ENCODE measurements at regions not wholly inside any gene's neighbourhood (a gene's known extent, or its start where the extent isn't known, plus 50 kb on each side); places are given as distances from the start of the nearest gene placed in this dataset.
"Not testable (repeated sequence)": the region's sequence is repeated elsewhere in the genome, so short reads cannot be mapped to it uniquely, and the experiment has no call there.

DNA sequence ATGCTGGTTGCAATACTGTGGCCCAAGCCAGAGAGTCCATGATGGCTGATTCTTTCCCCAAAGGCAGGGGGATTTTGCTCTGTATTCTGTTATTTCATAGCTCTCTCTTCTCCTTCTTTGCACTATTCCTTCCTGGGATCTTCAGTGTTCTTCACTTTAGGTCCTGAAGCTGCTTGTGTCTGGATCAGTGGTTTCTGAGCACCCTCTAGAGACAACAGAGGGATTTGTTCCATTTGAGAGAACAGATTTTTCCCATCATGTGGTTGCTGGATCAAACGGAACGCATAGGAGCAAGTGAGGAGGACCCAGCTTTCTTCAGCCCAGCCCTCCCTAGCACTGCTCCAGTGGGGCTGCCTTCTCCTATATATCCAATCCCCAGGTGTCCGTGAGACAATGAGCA is 68.7 kb upstream of the SYN3 start:
- Histone ChIP-seq H3K4me3 (ENCODE audit: control extremely low read depth in 1 of 5, extremely low read depth in 1 of 5, insufficient read depth in 1 of 5, low read depth in 2 of 5, low read length in 4 of 5) (no peak overlapping the region), H3K27ac (ENCODE audit: low read length in 2 of 2) (no peak overlapping the region), H3K4me1 (ENCODE audit: control insufficient read depth in 2 of 2, insufficient read depth in 2 of 2, low read length in 2 of 2) (no peaks in the 10 kb centered on the region), H3K79me2 (ENCODE audit: control insufficient read depth, insufficient read depth, low read length) (no peaks in the 10 kb centered on the region), H2AFZ (ENCODE audit: insufficient read depth, low read depth, low read length, poor library complexity, severe bottlenecking) (no peak overlapping the region), H3K36me3 (replicated peaks in 1 of 2; ENCODE audit: control extremely low read depth in 1 of 2, control insufficient read depth in 1 of 2, extremely low read depth in 1 of 2, insufficient read depth in 2 of 2, low read length in 1 of 2) (no peaks in the 10 kb centered on the region), H3K9ac (ENCODE audit: low read length) (no peak overlapping the region), H4K20me1 (ENCODE audit: control insufficient read depth, insufficient read depth, low read length, poor library complexity, severe bottlenecking) (no peaks in the 10 kb centered on the region), H3K27me3 (replicated peaks in 1 of 4; ENCODE audit: control extremely low read depth in 1 of 4, control insufficient read depth in 3 of 4, insufficient read depth in 4 of 4, low read length in 3 of 4) (peaks cover 0 to 5% (median 2%) of the 10 kb centered on the region in 4 experiments), H3K9me3 (ENCODE audit: control extremely low read depth in 1 of 3, control insufficient read depth in 2 of 3, insufficient read depth in 1 of 3, low read length in 2 of 3) (peaks cover 0 to 7% (median 0%) of the 10 kb centered on the region in 3 donors), H3K4me2 (replicated peaks; ENCODE audit: low read depth, low read length, poor library complexity, severe bottlenecking) (no peak overlapping the region)
- POLR2A ChIA-PET = no interaction called here
- peaks cover 15% of the 10 kb centered on the region for H3K27me3 Mint-ChIP-seq
- TF ChIP-seq EZH2 (IDR thresholded peaks at IDR 0.05; ENCODE audit: borderline replicate concordance, insufficient read depth, low read depth, low read length, poor library complexity, severe bottlenecking) (no peak), CTCF (IDR thresholded peaks at IDR 0.05) (no peak)
- H3K4me3 Mint-ChIP-seq = no peak overlapping the region
- no peak for DNase-seq
- CTCF ChIA-PET = no interaction called here
- H3K4me1 Mint-ChIP-seq = no peaks in the 10 kb centered on the region
- no peak for ATAC-seq (ENCODE audit: low read depth)
- H3K9me3 Mint-ChIP-seq (ENCODE audit: insufficient read depth) = no peaks in the 10 kb centered on the region
- intact Hi-C loops (cut with micrococcal nuclease) = no loop called here
- H3K27ac Mint-ChIP-seq = no peak overlapping the region
- WGBS (ENCODE audit: insufficient coverage) = 27% methylated on average over 2 of the region's 3 CpGs

DNA sequence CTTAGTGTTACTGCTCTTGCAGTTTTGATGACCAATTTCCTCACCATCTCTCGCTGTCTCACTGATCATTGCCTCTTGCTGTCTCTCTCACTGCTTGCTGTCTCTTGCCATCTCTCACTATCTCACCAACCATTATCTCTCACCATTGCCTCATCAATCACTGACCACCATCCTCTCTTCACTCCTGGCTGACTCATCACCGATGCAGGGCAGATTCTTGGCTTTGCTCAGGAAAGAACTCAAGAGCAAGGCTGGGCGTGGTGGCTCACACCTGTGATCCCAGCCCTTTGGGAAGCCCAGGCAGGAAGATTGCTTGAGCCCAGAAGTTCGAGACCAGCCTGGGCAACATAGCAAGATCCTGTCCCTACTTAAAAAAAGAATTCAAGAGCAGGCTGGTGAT is 66.3 kb upstream of the SYN3 start:
- Mint-ChIP-seq H3K27me3 (peaks cover 15% of the 10 kb centered on the region), H3K4me3 (no peak overlapping the region), H3K9me3 (ENCODE audit: insufficient read depth) (no peaks in the 10 kb centered on the region), H3K27ac (no peak overlapping the region), H3K4me1 (no peaks in the 10 kb centered on the region)
- Histone ChIP-seq H3K4me1 (ENCODE audit: control insufficient read depth in 2 of 2, insufficient read depth in 2 of 2, low read length in 2 of 2) (no peaks in the 10 kb centered on the region), H3K27ac (ENCODE audit: low read length in 2 of 2) (no peak overlapping the region), H2AFZ (ENCODE audit: insufficient read depth, low read depth, low read length, poor library complexity, severe bottlenecking) (no peak overlapping the region), H4K20me1 (ENCODE audit: control insufficient read depth, insufficient read depth, low read length, poor library complexity, severe bottlenecking) (no peaks in the 10 kb centered on the region), H3K9ac (ENCODE audit: low read length) (no peak overlapping the region), H3K9me3 (ENCODE audit: control extremely low read depth in 1 of 3, control insufficient read depth in 2 of 3, insufficient read depth in 1 of 3, low read length in 2 of 3) (peaks cover 0 to 7% (median 0%) of the 10 kb centered on the region in 3 donors), H3K4me2 (replicated peaks; ENCODE audit: low read depth, low read length, poor library complexity, severe bottlenecking) (no peak overlapping the region), H3K36me3 (replicated peaks in 1 of 2; ENCODE audit: control extremely low read depth in 1 of 2, control insufficient read depth in 1 of 2, extremely low read depth in 1 of 2, insufficient read depth in 2 of 2, low read length in 1 of 2) (no peaks in the 10 kb centered on the region), H3K27me3 (replicated peaks in 1 of 4; ENCODE audit: control extremely low read depth in 1 of 4, control insufficient read depth in 3 of 4, insufficient read depth in 4 of 4, low read length in 3 of 4) (peaks cover 0 to 5% (median 2%) of the 10 kb centered on the region in 4 experiments), H3K79me2 (ENCODE audit: control insufficient read depth, insufficient read depth, low read length) (no peaks in the 10 kb centered on the region), H3K4me3 (ENCODE audit: control extremely low read depth in 1 of 5, extremely low read depth in 1 of 5, insufficient read depth in 1 of 5, low read depth in 2 of 5, low read length in 4 of 5) (no peak overlapping the region)
- DNase-seq = no peak
- ATAC-seq (ENCODE audit: low read depth) = no peak
- intact Hi-C loops (cut with micrococcal nuclease) = no loop called here
- TF ChIP-seq CTCF (IDR thresholded peaks at IDR 0.05) = no peak
- CTCF ChIA-PET = no interaction called here
- 88% methylated on average over 3 of the region's 4 CpGs for WGBS (ENCODE audit: insufficient coverage)
- POLR2A ChIA-PET = no interaction called here

- H3K4me1 Mint-ChIP-seq; H3K9me3 Mint-ChIP-seq (ENCODE audit: insufficient read depth); H3K9ac ChIP-seq (ENCODE audit: low read length); H3K9me3 ChIP-seq (ENCODE audit: control extremely low read depth in 1 of 3, control insufficient read depth in 2 of 3, insufficient read depth in 1 of 3, low read length in 2 of 3); H3K27ac ChIP-seq (ENCODE audit: low read length in 2 of 2); H2AFZ ChIP-seq (ENCODE audit: insufficient read depth, low read depth, low read length, poor library complexity, severe bottlenecking); H3K4me2 ChIP-seq (replicated peaks; ENCODE audit: low read depth, low read length, poor library complexity, severe bottlenecking); H3K79me2 ChIP-seq (ENCODE audit: control insufficient read depth, insufficient read depth, low read length); ATAC-seq (ENCODE audit: low read depth); H3K4me3 Mint-ChIP-seq; H3K4me3 ChIP-seq (ENCODE audit: control extremely low read depth in 1 of 5, extremely low read depth in 1 of 5, insufficient read depth in 1 of 5, low read depth in 2 of 5, low read length in 4 of 5); POLR2A ChIA-PET; intact Hi-C loops (cut with micrococcal nuclease); DNase-seq; CTCF ChIA-PET; H3K27ac Mint-ChIP-seq; H3K36me3 ChIP-seq (replicated peaks in 1 of 2; ENCODE audit: control extremely low read depth in 1 of 2, control insufficient read depth in 1 of 2, extremely low read depth in 1 of 2, insufficient read depth in 2 of 2, low read length in 1 of 2); H3K4me1 ChIP-seq (ENCODE audit: control insufficient read depth in 2 of 2, insufficient read depth in 2 of 2, low read length in 2 of 2); H4K20me1 ChIP-seq (ENCODE audit: control insufficient read depth, insufficient read depth, low read length, poor library complexity, severe bottlenecking); H3K27me3 ChIP-seq (replicated peaks in 1 of 4; ENCODE audit: control extremely low read depth in 1 of 4, control insufficient read depth in 3 of 4, insufficient read depth in 4 of 4, low read length in 3 of 4): not testable (repeated sequence)
- 100% methylated on average over 2 of the region's 5 CpGs for WGBS (ENCODE audit: insufficient coverage)
- H3K27me3 Mint-ChIP-seq = peaks cover 13% of the 10 kb centered on the region
Measured at GRCh38 chr22:33122439-33122838, 64.3 kb upstream of the SYN3 start.
